Panc1 (cell line): ENCODE measurements at regions not wholly inside any gene's neighbourhood (a gene's known extent, or its start where the extent isn't known, plus 50 kb on each side); places are given as distances from the start of the nearest gene placed in this dataset.

ENCODE experiments used
- ATAC-seq: fragments of 200-7000 bp; cut with Tn5 transposase; 2 replicates; pipeline ENCODE4 v1.9.1; 2020; ENCODE audit warnings: mild to moderate bottlenecking, moderate library complexity
- BruUV-seq: library from RNA; stranded (reverse); fragments of 400-500 nt; replicated peaks from 2 replicates; lab custom pipeline; 2021; lab: Mats Ljungman, UMichigan
- CTCF ChIA-PET: fragments of 300-600 bp; sonication (Branson Sonifier 250); formaldehyde crosslinking; loops from one replicate; lab custom pipeline; 2022; ENCODE audit warnings: antibody characterized with exemption; lab: Charles Lee
- POLR2A ChIA-PET: fragments of 300-600 bp; sonication (Branson Sonifier 250); formaldehyde crosslinking; loops from one replicate; lab custom pipeline; 2022; ENCODE audit warnings: antibody characterized with exemption; lab: Charles Lee
- DNase-seq: peaks from one replicate; pipeline ENCODE4 v3.0.0-alpha.2; 2010; ENCODE audit warnings: low read depth, low spot score
- H3K27ac ChIP-seq: 2 replicates; pipeline ENCODE4 v1.5.1; 2011; ENCODE audit warnings: mild to moderate bottlenecking, low read length, inconsistent platforms
- H3K27me3 ChIP-seq: fragments of 200-500 bp; sonication (Bioruptor generic); 2 replicates; pipeline ENCODE4 v1.6.0; 2014; ENCODE audit warnings: low read length, inconsistent platforms; ENCODE audit not compliant: control insufficient read depth, insufficient read depth
- H3K36me3 ChIP-seq: fragments of 200-500 bp; sonication (Bioruptor generic); 2 replicates; pipeline ENCODE4 v1.5.1; 2014; ENCODE audit warnings: inconsistent platforms, mild to moderate bottlenecking, low read length, moderate library complexity; ENCODE audit not compliant: control insufficient read depth, insufficient read depth
- H3K4me1 ChIP-seq: 2 replicates; pipeline ENCODE4 v1.5.1; 2011; ENCODE audit warnings: inconsistent platforms, mild to moderate bottlenecking, low read length, moderate library complexity; ENCODE audit not compliant: control insufficient read depth, insufficient read depth
- H3K4me3 ChIP-seq, 2 experiments: 2 replicates each; pipeline ENCODE4 v1.5.1; 2011 to 2012; ENCODE audit warnings: low read depth in 2 of 2, low read length in 2 of 2, mild to moderate bottlenecking in 2 of 2, inconsistent platforms in 1 of 2, moderate library complexity in 1 of 2
- H3K9me3 ChIP-seq: fragments of 200-500 bp; sonication (Bioruptor generic); 2 replicates; pipeline ENCODE4 v1.5.1; 2014; ENCODE audit warnings: low read depth, mild to moderate bottlenecking, inconsistent platforms, low read length, moderate library complexity; ENCODE audit not compliant: control insufficient read depth, insufficient read depth
- CTCF ChIP-seq: fragments of 450-650 bp; IDR thresholded peaks from 2 replicates; pipeline ENCODE4 v1.5.1; 2017; ENCODE audit warnings: mild to moderate bottlenecking
- POLR2AphosphoS5 ChIP-seq: IDR thresholded peaks from 2 replicates; pipeline ENCODE4 v1.6.1; 2012; ENCODE audit warnings: mild to moderate bottlenecking, low read depth, low read length, moderate library complexity
- REST ChIP-seq, 2 experiments: IDR thresholded peaks; 2 replicates each; pipeline ENCODE4 v1.6.1; 2011 to 2012; ENCODE audit warnings: low read depth in 2 of 2, control low read depth in 1 of 2, low read length in 1 of 2, mild to moderate bottlenecking in 1 of 2, moderate library complexity in 1 of 2; ENCODE audit not compliant: insufficient read depth in 1 of 2
- SIN3A ChIP-seq: IDR thresholded peaks from 2 replicates; pipeline ENCODE4 v1.6.1; 2012; ENCODE audit warnings: low read depth, mild to moderate bottlenecking, low read length, moderate library complexity, borderline replicate concordance; ENCODE audit not compliant: insufficient read depth
- TCF7L2 ChIP-seq: IDR thresholded peaks from 2 replicates; pipeline ENCODE4 v1.6.1; 2011; ENCODE audit warnings: mild to moderate bottlenecking, low read depth, low read length, inconsistent platforms
- in situ Hi-C: cut with HindIII; loops from 2 replicates; pipeline ENCODE4 v1.10.0; 2016; ENCODE audit warnings: low sequenced_read_pairs, low pct_unique_long_range_greater_than_20kb
- intact Hi-C: fragments of 100-400 bp; cut with micrococcal nuclease; formaldehyde crosslinking; loops from one replicate; pipeline ENCODE4 v1.10.0; 2022; ENCODE audit not compliant: unreplicated experiment

GRCh38 chr4:71181332-71181731 lies 157.5 kb upstream of the SLC4A4 start:
- H3K9me3 ChIP-seq, result no peaks in the 10 kb centered on the region
- no peak overlapping the region for H3K27ac ChIP-seq
- no peak for DNase-seq
- TF ChIP-seq CTCF (no peak), TCF7L2 (no peak), POLR2AphosphoS5 (no peak), SIN3A (no peak), REST (IDR thresholded peaks at IDR 0.05; ENCODE audit: insufficient read depth in 1 of 2, low read depth in 2 of 2, low read length in 1 of 2) (no peak)
- in situ Hi-C loops (no loop called here), intact Hi-C loops (no loop called here)
- peaks cover 19% of the 10 kb centered on the region for H3K27me3 ChIP-seq
- H3K4me3 ChIP-seq, result no peak overlapping the region
- CTCF ChIA-PET, result no interaction called here
- no peaks in the 10 kb centered on the region for H3K36me3 ChIP-seq
- no TSS peak for BruUV-seq
- ATAC-seq, result no peak
- H3K4me1 ChIP-seq, result no peaks in the 10 kb centered on the region; the same call in 1 of the 2 replicates
- POLR2A ChIA-PET, result no interaction called here

GRCh38 chr4:71184195-71184781 lies 154.5 kb upstream of the SLC4A4 start:
- Histone ChIP-seq H3K27ac (no peak overlapping the region), H3K4me1 (no peaks in the 10 kb centered on the region; the same call in 1 of the 2 replicates), H3K9me3 (no peaks in the 10 kb centered on the region), H3K27me3 (peaks cover 23% of the 10 kb centered on the region), H3K4me3 (no peak overlapping the region), H3K36me3 (no peaks in the 10 kb centered on the region)
- in situ Hi-C loops (no loop called here), intact Hi-C loops (loop anchor here (2.0 kb wide), 1 partner anchor 529 kb away; no protein-coding TSS in a partner anchor)
- ChIA-PET CTCF (no interaction called here), POLR2A (no interaction called here)
- BruUV-seq, result no TSS peak
- DNase-seq (peak; percentile 15), ATAC-seq (peak; percentile 72; the same call in 1 of the 2 replicates)
- TF ChIP-seq CTCF, result peak; percentile 66; the same call in 1 of the 2 replicates
- no peak for TF ChIP-seq SIN3A
